ENCODE measurements at regions not wholly inside any gene's neighbourhood (a gene's known extent, or its start where the extent isn't known, plus 50 kb on each side); places are given as distances from the start of the nearest gene placed in this dataset.
"Not testable (repeated sequence)": the region's sequence is repeated elsewhere in the genome, so short reads cannot be mapped to it uniquely, and the experiment has no call there.

DNA sequence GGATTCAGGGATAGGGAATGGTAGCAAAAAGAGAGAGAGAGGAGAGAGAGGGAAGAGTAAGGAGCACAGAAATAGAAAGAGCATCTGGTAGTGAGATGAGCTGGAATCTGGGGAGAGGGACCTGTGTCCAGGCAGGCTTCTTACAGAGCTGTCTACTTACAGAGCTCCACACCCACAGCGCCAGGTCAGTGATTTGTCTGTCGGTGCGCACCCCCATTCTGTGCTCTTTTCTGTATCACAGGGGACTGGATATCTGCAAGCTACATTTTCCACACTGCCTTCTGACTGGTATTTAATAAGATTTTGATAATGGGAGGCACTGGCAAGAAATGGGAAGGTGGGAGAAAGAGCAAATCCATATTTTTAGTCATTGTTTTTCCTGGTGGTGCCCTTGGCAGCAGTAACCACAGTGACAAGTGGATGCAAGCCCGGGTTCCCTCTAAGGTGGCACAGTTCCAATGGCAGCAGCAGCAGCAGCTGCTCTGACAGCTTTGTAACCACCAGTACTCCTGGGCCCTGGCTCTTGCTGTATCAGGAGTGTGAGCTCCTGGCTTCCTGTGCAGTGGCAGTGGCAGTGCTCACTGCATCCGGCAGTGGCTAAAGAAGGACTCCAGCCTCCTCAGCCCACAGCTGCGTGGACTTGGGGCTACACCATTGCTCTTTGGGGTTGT lies 300.5 kb downstream of the TRIML1 start:
- Mint-ChIP-seq H3K36me3 (ENCODE audit: low read depth) (no peaks in the 10 kb centered on the region), H3K4me3 (no peak overlapping the region), H3K27ac (no peak overlapping the region), H3K27me3 (ENCODE audit: insufficient read depth) (no peaks in the 10 kb centered on the region), H3K9me3 (peaks cover 14% of the 10 kb centered on the region), H3K4me1 (peaks cover 23% of the 10 kb centered on the region)
- no peaks in the 10 kb centered on the region for H3K36me3 ChIP-seq (ENCODE audit: control insufficient read depth, insufficient read depth, low read length)
- H3K9me3 ChIP-seq (ENCODE audit: control insufficient read depth, low read length), result peaks cover 25% of the 10 kb centered on the region
- H3K9ac ChIP-seq (ENCODE audit: extremely low read depth, low read length, poor library complexity, severe bottlenecking), result no peak overlapping the region
- no peak overlapping the region for H3K4me3 ChIP-seq (ENCODE audit: low read length)
- WGBS, 2 experiments (ENCODE audit: insufficient coverage in 1 of 2, insufficient read length in 1 of 2), result 93 to 100% methylated on average over 2 to 6 of the region's 6 CpGs
- H3K4me1 ChIP-seq (ENCODE audit: control insufficient read depth, insufficient read depth, low read length), result peaks cover 9% of the 10 kb centered on the region
- peak; percentile 46 for DNase-seq
- TF ChIP-seq, protein P1, sequence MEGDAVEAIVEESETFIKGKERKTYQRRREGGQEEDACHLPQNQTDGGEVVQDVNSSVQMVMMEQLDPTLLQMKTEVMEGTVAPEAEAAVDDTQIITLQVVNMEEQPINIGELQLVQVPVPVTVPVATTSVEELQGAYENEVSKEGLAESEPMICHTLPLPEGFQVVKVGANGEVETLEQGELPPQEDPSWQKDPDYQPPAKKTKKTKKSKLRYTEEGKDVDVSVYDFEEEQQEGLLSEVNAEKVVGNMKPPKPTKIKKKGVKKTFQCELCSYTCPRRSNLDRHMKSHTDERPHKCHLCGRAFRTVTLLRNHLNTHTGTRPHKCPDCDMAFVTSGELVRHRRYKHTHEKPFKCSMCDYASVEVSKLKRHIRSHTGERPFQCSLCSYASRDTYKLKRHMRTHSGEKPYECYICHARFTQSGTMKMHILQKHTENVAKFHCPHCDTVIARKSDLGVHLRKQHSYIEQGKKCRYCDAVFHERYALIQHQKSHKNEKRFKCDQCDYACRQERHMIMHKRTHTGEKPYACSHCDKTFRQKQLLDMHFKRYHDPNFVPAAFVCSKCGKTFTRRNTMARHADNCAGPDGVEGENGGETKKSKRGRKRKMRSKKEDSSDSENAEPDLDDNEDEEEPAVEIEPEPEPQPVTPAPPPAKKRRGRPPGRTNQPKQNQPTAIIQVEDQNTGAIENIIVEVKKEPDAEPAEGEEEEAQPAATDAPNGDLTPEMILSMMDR (conservative IDR thresholded peaks at IDR 0.05), result no peak
- H3K27me3 ChIP-seq (ENCODE audit: control insufficient read depth, insufficient read depth, low read length, poor library complexity, severe bottlenecking), result no peaks in the 10 kb centered on the region
- no peak overlapping the region for H3K27ac ChIP-seq (ENCODE audit: low read depth, low read length)

DNA sequence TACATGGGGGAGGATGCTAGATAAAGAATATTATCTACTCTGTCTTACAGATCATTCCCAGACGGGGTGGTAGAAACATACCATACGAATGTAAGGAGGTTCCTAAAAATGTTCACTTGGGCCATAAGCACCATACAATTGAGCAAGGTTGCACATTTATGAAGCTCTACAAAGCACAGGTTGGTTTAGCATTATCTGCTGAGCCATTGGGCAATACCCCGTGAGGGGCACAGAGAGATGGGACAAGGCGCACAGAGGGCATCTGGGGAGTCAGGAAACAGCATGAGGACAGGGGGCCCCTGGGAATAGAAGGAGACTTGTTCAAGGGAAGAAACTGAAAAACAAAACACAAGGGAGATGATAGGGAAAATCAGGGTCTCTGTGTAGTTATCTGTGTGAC lies 305.3 kb downstream of the TRIML1 start:
- H3K4me3 ChIP-seq (ENCODE audit: low read length), result peak overlapping the region; percentile 64
- Mint-ChIP-seq H3K36me3 (ENCODE audit: low read depth) (no peaks in the 10 kb centered on the region), H3K4me1 (peaks cover 3% of the 10 kb centered on the region), H3K9me3 (peaks cover 19% of the 10 kb centered on the region), H3K27ac (no peak overlapping the region), H3K4me3 (no peak overlapping the region), H3K27me3 (ENCODE audit: insufficient read depth) (no peaks in the 10 kb centered on the region)
- H3K27ac ChIP-seq (ENCODE audit: low read depth, low read length), result no peak overlapping the region
- no peak for DNase-seq
- H3K27me3 ChIP-seq (ENCODE audit: control insufficient read depth, insufficient read depth, low read length, poor library complexity, severe bottlenecking), result no peaks in the 10 kb centered on the region
- no peaks in the 10 kb centered on the region for H3K4me1 ChIP-seq (ENCODE audit: control insufficient read depth, insufficient read depth, low read length)
- TF ChIP-seq, protein P1 (conservative IDR thresholded peaks at IDR 0.05), result no peak
- WGBS, 2 experiments (ENCODE audit: insufficient coverage in 1 of 2, insufficient read length in 1 of 2), result 96 to 98% methylated on average over 4 of the region's 4 CpGs
- H3K9me3 ChIP-seq (ENCODE audit: control insufficient read depth, low read length), result peaks cover 31% of the 10 kb centered on the region
- H3K36me3 ChIP-seq (ENCODE audit: control insufficient read depth, insufficient read depth, low read length), result no peaks in the 10 kb centered on the region
- no peak overlapping the region for H3K9ac ChIP-seq (ENCODE audit: extremely low read depth, low read length, poor library complexity, severe bottlenecking)

DNA sequence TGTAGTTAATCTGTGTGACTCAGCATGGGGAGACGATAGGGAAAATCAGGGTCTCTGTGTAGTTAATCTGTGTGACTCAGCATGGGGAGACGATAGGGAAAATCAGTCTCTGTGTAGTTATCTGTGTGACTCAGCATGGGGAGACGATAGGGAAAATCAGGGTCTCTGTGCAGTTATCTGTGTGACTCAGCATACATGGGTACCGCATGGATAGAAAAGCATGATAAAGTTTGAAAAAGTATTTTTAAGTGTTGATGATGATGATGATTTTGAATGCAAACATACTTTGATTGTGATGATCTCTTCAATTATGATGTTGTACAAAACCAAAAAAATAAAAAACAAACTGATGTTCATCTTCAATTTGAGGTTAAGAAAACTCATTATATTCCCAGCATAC lies 309.8 kb downstream of the TRIML1 start:
- H3K9ac ChIP-seq (ENCODE audit: extremely low read depth, low read length, poor library complexity, severe bottlenecking); H3K4me3 Mint-ChIP-seq; H3K36me3 ChIP-seq (ENCODE audit: control insufficient read depth, insufficient read depth, low read length); H3K36me3 Mint-ChIP-seq (ENCODE audit: low read depth); H3K27me3 Mint-ChIP-seq (ENCODE audit: insufficient read depth); DNase-seq; H3K27me3 ChIP-seq (ENCODE audit: control insufficient read depth, insufficient read depth, low read length, poor library complexity, severe bottlenecking); H3K27ac Mint-ChIP-seq; H3K4me1 ChIP-seq (ENCODE audit: control insufficient read depth, insufficient read depth, low read length); H3K27ac ChIP-seq (ENCODE audit: low read depth, low read length): not testable (repeated sequence)
- Histone ChIP-seq H3K9me3 (ENCODE audit: control insufficient read depth, low read length) (peaks cover 20% of the 10 kb centered on the region), H3K4me3 (ENCODE audit: low read length) (peak overlapping the region; percentile 51)
- Mint-ChIP-seq H3K9me3 (peaks cover 15% of the 10 kb centered on the region), H3K4me1 (peaks cover 22% of the 10 kb centered on the region)
- 97% methylated on average over 2 of the region's 4 CpGs; no CpG with 5 or more reads in 1 of the 2 experiments for WGBS, 2 experiments (ENCODE audit: insufficient coverage in 1 of 2, insufficient read length in 1 of 2)

DNA sequence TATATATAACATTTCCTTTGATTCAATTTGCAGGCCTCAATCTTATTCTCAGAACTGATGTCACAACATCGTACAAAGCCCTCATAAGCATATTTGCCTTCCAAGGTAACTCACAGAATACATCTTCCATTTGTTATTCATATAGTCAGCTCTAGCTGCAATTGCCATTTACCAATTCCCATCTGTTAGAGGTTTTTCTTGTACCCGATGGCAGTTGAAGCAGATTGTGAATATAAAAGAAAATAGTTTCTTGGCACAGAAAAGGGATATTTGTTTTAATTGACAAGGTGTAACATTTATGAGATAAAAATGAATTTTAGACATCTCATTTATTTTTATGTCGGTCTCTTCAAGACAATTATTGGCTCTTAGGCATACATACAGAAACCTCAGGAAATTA lies 311.3 kb downstream of the TRIML1 start:
- Mint-ChIP-seq H3K9me3 (peaks cover 8% of the 10 kb centered on the region), H3K27ac (peak overlapping the region; percentile 56), H3K27me3 (ENCODE audit: insufficient read depth) (no peaks in the 10 kb centered on the region), H3K36me3 (ENCODE audit: low read depth) (no peaks in the 10 kb centered on the region), H3K4me1 (peaks cover 30% of the 10 kb centered on the region), H3K4me3 (no peak overlapping the region)
- Histone ChIP-seq H3K9ac (ENCODE audit: extremely low read depth, low read length, poor library complexity, severe bottlenecking) (no peak overlapping the region), H3K36me3 (ENCODE audit: control insufficient read depth, insufficient read depth, low read length) (no peaks in the 10 kb centered on the region), H3K27me3 (ENCODE audit: control insufficient read depth, insufficient read depth, low read length, poor library complexity, severe bottlenecking) (no peaks in the 10 kb centered on the region), H3K27ac (ENCODE audit: low read depth, low read length) (no peak overlapping the region), H3K4me3 (ENCODE audit: low read length) (no peak overlapping the region), H3K4me1 (ENCODE audit: control insufficient read depth, insufficient read depth, low read length) (peaks cover 7% of the 10 kb centered on the region), H3K9me3 (ENCODE audit: control insufficient read depth, low read length) (peaks cover 12% of the 10 kb centered on the region)
- DNase-seq, result no peak
- TF ChIP-seq, protein P1 (conservative IDR thresholded peaks at IDR 0.05), result no peak
- 62 to 100% methylated on average over 1 to 3 of the region's 3 CpGs for WGBS, 2 experiments (ENCODE audit: insufficient coverage in 1 of 2, insufficient read length in 1 of 2)

Data from endodermal cell (in vitro differentiated cells).